ENCODE measurements at regions not wholly inside any gene's neighbourhood (a gene's known extent, or its start where the extent isn't known, plus 50 kb on each side); places are given as distances from the start of the nearest gene placed in this dataset.
"Not testable (repeated sequence)": the region's sequence is repeated elsewhere in the genome, so short reads cannot be mapped to it uniquely, and the experiment has no call there.

DNA sequence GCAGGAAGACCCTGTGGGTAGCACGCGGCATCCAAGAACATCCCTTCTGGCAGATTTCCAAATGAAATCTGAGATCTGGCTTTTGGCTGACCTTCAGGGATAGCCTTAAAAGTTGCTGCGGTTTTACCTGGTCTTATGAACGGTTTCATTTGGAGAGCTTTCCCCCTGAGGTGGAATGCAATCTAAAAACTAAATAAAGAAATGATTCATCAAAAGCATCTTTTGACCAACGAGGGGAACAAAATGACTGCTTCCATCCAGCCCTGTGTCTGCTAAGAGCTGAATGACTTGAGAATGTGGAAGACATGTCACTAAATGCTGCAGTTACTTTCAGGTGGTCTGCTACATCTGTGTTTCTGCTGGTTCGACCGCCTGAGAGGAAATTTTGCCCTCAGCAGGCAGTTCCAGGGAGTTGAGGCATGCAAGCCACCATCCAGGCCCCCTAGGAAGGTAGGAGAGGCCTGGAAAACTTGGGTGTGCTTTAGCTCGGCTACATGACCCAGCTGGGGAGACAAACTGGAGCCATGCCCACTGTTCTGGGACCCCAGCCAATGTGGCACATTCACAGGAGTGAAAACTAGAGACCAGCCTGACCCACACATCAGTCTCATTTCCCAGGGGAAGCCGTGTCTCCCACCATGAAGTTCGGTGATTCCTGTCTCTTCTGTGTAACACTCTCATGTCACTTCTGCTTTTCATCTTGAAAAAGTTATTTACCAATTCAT is 175.1 kb upstream of the KL start:
- intact Hi-C loops (cut with micrococcal nuclease; ENCODE audit: unreplicated experiment) (no loop called here), in situ Hi-C loops (cut with HindIII; ENCODE audit: low pct_unique_long_range_greater_than_20kb, low sequenced_read_pairs) (no loop called here)
- H3K27me3 ChIP-seq (ENCODE audit: control insufficient read depth, insufficient read depth, low read length) = no peaks in the 10 kb centered on the region
- no peak overlapping the region for H3K4me3 ChIP-seq (ENCODE audit: low read depth in 2 of 2, low read length in 2 of 2)
- no peaks in the 10 kb centered on the region for H3K36me3 ChIP-seq (ENCODE audit: control insufficient read depth, insufficient read depth, low read length)
- no TSS peak for BruUV-seq (replicated peaks)
- no peaks in the 10 kb centered on the region; the same call in 1 of the 2 replicates for H3K9me3 ChIP-seq (ENCODE audit: control insufficient read depth, insufficient read depth, low read depth, low read length)
- peaks cover 7% of the 10 kb centered on the region; the same call in 1 of the 2 replicates for H3K4me1 ChIP-seq (ENCODE audit: control insufficient read depth, insufficient read depth, low read length)
- no peak for DNase-seq (ENCODE audit: low read depth, low spot score)
- CTCF ChIA-PET = no interaction called here
- no peak for ATAC-seq
- H3K27ac ChIP-seq (ENCODE audit: low read length) = no peak overlapping the region
- no peak for TF ChIP-seq SIN3A (IDR thresholded peaks at IDR 0.05; ENCODE audit: borderline replicate concordance, insufficient read depth, low read depth, low read length)
- TF ChIP-seq, protein P1, sequence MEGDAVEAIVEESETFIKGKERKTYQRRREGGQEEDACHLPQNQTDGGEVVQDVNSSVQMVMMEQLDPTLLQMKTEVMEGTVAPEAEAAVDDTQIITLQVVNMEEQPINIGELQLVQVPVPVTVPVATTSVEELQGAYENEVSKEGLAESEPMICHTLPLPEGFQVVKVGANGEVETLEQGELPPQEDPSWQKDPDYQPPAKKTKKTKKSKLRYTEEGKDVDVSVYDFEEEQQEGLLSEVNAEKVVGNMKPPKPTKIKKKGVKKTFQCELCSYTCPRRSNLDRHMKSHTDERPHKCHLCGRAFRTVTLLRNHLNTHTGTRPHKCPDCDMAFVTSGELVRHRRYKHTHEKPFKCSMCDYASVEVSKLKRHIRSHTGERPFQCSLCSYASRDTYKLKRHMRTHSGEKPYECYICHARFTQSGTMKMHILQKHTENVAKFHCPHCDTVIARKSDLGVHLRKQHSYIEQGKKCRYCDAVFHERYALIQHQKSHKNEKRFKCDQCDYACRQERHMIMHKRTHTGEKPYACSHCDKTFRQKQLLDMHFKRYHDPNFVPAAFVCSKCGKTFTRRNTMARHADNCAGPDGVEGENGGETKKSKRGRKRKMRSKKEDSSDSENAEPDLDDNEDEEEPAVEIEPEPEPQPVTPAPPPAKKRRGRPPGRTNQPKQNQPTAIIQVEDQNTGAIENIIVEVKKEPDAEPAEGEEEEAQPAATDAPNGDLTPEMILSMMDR (IDR thresholded peaks at IDR 0.05) = no peak
- TF ChIP-seq, protein P2, sequence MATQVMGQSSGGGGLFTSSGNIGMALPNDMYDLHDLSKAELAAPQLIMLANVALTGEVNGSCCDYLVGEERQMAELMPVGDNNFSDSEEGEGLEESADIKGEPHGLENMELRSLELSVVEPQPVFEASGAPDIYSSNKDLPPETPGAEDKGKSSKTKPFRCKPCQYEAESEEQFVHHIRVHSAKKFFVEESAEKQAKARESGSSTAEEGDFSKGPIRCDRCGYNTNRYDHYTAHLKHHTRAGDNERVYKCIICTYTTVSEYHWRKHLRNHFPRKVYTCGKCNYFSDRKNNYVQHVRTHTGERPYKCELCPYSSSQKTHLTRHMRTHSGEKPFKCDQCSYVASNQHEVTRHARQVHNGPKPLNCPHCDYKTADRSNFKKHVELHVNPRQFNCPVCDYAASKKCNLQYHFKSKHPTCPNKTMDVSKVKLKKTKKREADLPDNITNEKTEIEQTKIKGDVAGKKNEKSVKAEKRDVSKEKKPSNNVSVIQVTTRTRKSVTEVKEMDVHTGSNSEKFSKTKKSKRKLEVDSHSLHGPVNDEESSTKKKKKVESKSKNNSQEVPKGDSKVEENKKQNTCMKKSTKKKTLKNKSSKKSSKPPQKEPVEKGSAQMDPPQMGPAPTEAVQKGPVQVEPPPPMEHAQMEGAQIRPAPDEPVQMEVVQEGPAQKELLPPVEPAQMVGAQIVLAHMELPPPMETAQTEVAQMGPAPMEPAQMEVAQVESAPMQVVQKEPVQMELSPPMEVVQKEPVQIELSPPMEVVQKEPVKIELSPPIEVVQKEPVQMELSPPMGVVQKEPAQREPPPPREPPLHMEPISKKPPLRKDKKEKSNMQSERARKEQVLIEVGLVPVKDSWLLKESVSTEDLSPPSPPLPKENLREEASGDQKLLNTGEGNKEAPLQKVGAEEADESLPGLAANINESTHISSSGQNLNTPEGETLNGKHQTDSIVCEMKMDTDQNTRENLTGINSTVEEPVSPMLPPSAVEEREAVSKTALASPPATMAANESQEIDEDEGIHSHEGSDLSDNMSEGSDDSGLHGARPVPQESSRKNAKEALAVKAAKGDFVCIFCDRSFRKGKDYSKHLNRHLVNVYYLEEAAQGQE (IDR thresholded peaks at IDR 0.05; ENCODE audit: insufficient read depth in 1 of 2, low read depth in 2 of 2, low read length in 1 of 2) = no peak
- TF ChIP-seq POLR2AphosphoS5 (IDR thresholded peaks at IDR 0.05; ENCODE audit: low read depth, low read length) = no peak
- TF ChIP-seq TCF7L2 (IDR thresholded peaks at IDR 0.05; ENCODE audit: low read depth, low read length) = no peak
- POLR2A ChIA-PET = no interaction called here

DNA sequence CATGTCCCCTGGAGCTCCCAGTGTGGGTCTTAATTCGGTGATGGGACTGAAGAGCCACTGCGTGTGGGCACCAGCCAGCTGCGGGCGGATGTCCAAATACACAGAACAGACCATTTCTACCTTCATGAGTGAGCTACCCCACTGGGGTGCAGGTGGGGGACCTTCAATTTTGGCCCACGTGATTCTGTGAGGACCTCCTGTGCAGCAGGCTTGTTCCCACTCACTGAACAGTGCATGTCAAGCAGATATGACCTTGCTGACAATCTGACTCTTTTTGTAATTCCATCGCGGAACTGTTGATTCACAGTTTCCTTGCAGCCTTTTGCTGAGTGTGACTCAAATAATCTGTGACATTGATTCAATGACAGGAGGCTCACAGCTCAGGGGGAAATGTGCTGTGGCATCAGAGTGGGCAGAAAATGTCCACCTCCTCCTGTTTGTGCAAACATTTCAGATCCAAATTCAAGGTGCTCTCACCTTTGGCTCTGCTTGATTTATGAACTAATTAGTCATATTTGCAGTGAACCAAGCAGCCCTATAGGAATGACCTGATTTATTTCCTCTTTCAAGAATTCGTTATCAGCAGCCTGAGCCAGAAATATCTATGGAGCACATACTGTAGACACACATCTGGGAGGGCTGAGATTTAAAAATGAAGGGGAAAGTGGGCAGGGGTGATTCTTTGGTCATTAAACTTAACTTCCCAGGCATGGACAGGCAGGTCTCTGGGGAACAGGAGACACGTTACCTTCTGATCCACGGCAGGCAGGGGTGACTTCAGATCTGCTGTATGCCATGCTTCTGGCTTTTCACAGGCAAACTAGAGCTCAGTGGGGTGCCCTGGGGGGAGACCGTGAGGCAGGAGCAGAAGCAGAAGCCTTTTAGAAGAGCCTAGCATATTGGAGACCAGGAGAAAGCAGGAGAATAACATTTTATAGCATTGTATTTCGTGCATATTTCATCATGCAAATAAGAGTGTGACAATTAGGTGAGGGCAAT is 170.0 kb upstream of the KL start:
- Histone ChIP-seq H3K36me3 (ENCODE audit: control insufficient read depth, insufficient read depth, low read length) (no peaks in the 10 kb centered on the region), H3K27me3 (ENCODE audit: control insufficient read depth, insufficient read depth, low read length) (no peaks in the 10 kb centered on the region), H3K4me3 (ENCODE audit: low read depth in 2 of 2, low read length in 2 of 2) (no peak overlapping the region), H3K9me3 (ENCODE audit: control insufficient read depth, insufficient read depth, low read depth, low read length) (no peaks in the 10 kb centered on the region), H3K27ac (ENCODE audit: low read length) (no peak overlapping the region), H3K4me1 (ENCODE audit: control insufficient read depth, insufficient read depth, low read length) (no peaks in the 10 kb centered on the region)
- ChIA-PET POLR2A (no interaction called here), CTCF (no interaction called here)
- DNase-seq (ENCODE audit: low read depth, low spot score) (no peak), ATAC-seq (no peak)
- BruUV-seq (replicated peaks) = no TSS peak
- in situ Hi-C loops (cut with HindIII; ENCODE audit: low pct_unique_long_range_greater_than_20kb, low sequenced_read_pairs) (no loop called here), intact Hi-C loops (cut with micrococcal nuclease; ENCODE audit: unreplicated experiment) (no loop called here)
- no peak for TF ChIP-seq POLR2AphosphoS5 (IDR thresholded peaks at IDR 0.05; ENCODE audit: low read depth, low read length)
- TF ChIP-seq, protein P1 (IDR thresholded peaks at IDR 0.05) = no peak
- TF ChIP-seq SIN3A (IDR thresholded peaks at IDR 0.05; ENCODE audit: borderline replicate concordance, insufficient read depth, low read depth, low read length) = no peak
- TF ChIP-seq TCF7L2 (IDR thresholded peaks at IDR 0.05; ENCODE audit: low read depth, low read length) = no peak
- TF ChIP-seq, protein P2 (IDR thresholded peaks at IDR 0.05; ENCODE audit: insufficient read depth in 1 of 2, low read depth in 2 of 2, low read length in 1 of 2) = no peak

DNA sequence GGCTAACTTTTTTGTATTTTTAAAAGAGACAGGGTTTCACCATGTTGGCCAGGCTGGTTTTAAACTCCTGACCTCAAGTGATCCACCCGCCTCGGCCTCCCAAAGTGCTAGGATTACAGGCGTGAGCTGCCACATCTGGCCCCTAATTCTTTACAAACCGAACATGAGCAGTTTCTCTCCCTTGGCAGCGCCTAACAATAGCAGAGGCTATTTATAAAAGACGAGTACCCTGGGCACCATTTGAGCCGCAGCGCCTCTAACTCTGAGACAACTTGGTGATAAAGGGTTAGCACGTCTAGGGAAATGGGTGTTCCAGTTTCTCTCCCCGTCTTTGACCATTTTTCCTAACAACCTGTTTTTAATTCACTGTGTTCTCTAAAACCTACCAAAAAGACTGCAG is 168.2 kb upstream of the KL start:
- BruUV-seq (replicated peaks); H3K4me1 ChIP-seq (ENCODE audit: control insufficient read depth, insufficient read depth, low read length); H3K27me3 ChIP-seq (ENCODE audit: control insufficient read depth, insufficient read depth, low read length); DNase-seq (ENCODE audit: low read depth, low spot score); H3K27ac ChIP-seq (ENCODE audit: low read length); H3K4me3 ChIP-seq (ENCODE audit: low read depth in 2 of 2, low read length in 2 of 2); in situ Hi-C loops (cut with HindIII; ENCODE audit: low pct_unique_long_range_greater_than_20kb, low sequenced_read_pairs); H3K36me3 ChIP-seq (ENCODE audit: control insufficient read depth, insufficient read depth, low read length); CTCF ChIA-PET; H3K9me3 ChIP-seq (ENCODE audit: control insufficient read depth, insufficient read depth, low read depth, low read length); intact Hi-C loops (cut with micrococcal nuclease; ENCODE audit: unreplicated experiment); POLR2A ChIA-PET; ATAC-seq: not testable (repeated sequence)

Data from Panc1 (cell line).